ENCODE measurements at regions not wholly inside any gene's neighbourhood (a gene's known extent, or its start where the extent isn't known, plus 50 kb on each side); places are given as distances from the start of the nearest gene placed in this dataset.

GRCh38 chr6:90695316-90695715, 108.4 kb upstream of the MAP3K7 start:
- POLR2A ChIA-PET = no interaction called here
- TF ChIP-seq POU2F2 (IDR thresholded peaks at IDR 0.05; ENCODE audit: borderline replicate concordance, low read depth, low read length) = no peak
- TF ChIP-seq, protein P1, sequence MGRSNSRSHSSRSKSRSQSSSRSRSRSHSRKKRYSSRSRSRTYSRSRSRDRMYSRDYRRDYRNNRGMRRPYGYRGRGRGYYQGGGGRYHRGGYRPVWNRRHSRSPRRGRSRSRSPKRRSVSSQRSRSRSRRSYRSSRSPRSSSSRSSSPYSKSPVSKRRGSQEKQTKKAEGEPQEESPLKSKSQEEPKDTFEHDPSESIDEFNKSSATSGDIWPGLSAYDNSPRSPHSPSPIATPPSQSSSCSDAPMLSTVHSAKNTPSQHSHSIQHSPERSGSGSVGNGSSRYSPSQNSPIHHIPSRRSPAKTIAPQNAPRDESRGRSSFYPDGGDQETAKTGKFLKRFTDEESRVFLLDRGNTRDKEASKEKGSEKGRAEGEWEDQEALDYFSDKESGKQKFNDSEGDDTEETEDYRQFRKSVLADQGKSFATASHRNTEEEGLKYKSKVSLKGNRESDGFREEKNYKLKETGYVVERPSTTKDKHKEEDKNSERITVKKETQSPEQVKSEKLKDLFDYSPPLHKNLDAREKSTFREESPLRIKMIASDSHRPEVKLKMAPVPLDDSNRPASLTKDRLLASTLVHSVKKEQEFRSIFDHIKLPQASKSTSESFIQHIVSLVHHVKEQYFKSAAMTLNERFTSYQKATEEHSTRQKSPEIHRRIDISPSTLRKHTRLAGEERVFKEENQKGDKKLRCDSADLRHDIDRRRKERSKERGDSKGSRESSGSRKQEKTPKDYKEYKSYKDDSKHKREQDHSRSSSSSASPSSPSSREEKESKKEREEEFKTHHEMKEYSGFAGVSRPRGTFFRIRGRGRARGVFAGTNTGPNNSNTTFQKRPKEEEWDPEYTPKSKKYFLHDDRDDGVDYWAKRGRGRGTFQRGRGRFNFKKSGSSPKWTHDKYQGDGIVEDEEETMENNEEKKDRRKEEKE (IDR thresholded peaks at IDR 0.05) = no peak
- Histone ChIP-seq H3K4me3 (no peak overlapping the region), H3K4me1 (ENCODE audit: control insufficient read depth, insufficient read depth, low read length) (no peaks in the 10 kb centered on the region), H4K20me1 (ENCODE audit: control insufficient read depth, insufficient read depth) (no peaks in the 10 kb centered on the region), H3K27me3 (replicated peaks in 1 of 2; ENCODE audit: control insufficient read depth in 2 of 2, insufficient read depth in 2 of 2, low read length in 1 of 2) (no peaks in the 10 kb centered on the region; a peak in 1 of 4 replicates), H3K9ac (ENCODE audit: control insufficient read depth, insufficient read depth, low read length) (no peak overlapping the region), H3K36me3 (ENCODE audit: control insufficient read depth in 2 of 2, insufficient read depth in 2 of 2, low read length in 1 of 2) (no peaks in the 10 kb centered on the region), H3K27ac (ENCODE audit: control insufficient read depth, insufficient read depth) (no peak overlapping the region), H3K4me2 (ENCODE audit: control insufficient read depth, insufficient read depth) (no peak overlapping the region), H3K9me3 (replicated peaks; ENCODE audit: control insufficient read depth, insufficient read depth, low read length) (no peaks in the 10 kb centered on the region), H2AFZ (ENCODE audit: control insufficient read depth, low read depth, low read length) (no peak overlapping the region), H3K79me2 (ENCODE audit: control insufficient read depth, insufficient read depth, low read length) (no peaks in the 10 kb centered on the region)
- no TSS peak for BruUV-seq (replicated peaks)
- FAIRE-seq (no peak), ATAC-seq (no peak), DNase-seq (ENCODE audit: low read depth, low spot score) (no peak)
- WGBS (ENCODE audit: insufficient coverage, insufficient replicate concordance, low lambda C conversion rate, missing lambda C conversion rate) = 4% methylated on average over 3 of the region's 3 CpGs
- CTCF ChIA-PET = no interaction called here
- in situ Hi-C loops (cut with MboI) = no loop called here
- SMC1A ChIA-PET (ENCODE audit: uncharacterized antibody, unreplicated experiment) = interaction anchor here (1.2 kb wide), 1 partner anchor 26 kb away, joined by 3 read pairs; no protein-coding TSS in a partner anchor
- RAD21 ChIA-PET (ENCODE audit: unreplicated experiment) = no interaction called here
- intact Hi-C loops (cut with micrococcal nuclease; ENCODE audit: unreplicated experiment) = no loop called here

DNA sequence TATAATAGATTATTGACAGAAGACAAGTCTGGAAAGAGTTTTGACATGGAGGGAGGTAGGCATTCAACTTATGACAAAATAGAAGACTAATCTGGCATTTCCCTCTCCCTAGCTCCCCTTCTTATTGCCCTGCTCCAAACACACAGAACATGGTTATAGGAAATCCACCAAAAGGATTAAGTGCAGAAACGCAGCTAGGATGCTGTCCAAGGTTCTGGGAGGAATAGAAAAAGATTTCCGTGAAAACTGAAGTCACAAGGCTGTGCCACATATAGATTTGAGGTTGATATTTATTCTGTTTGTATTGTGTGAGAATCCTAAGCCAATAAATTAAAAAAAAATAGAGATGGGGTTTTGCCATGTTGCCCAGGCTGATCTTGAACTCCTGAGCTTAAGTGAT, 107.9 kb upstream of the MAP3K7 start:
- ATAC-seq = no peak
- in situ Hi-C loops (cut with MboI) (no loop called here), intact Hi-C loops (cut with micrococcal nuclease; ENCODE audit: unreplicated experiment) (no loop called here)
- Histone ChIP-seq H2AFZ (ENCODE audit: control insufficient read depth, low read depth, low read length) (no peak overlapping the region), H4K20me1 (ENCODE audit: control insufficient read depth, insufficient read depth) (no peaks in the 10 kb centered on the region), H3K9me3 (replicated peaks; ENCODE audit: control insufficient read depth, insufficient read depth, low read length) (no peaks in the 10 kb centered on the region), H3K4me3 (no peak overlapping the region), H3K79me2 (ENCODE audit: control insufficient read depth, insufficient read depth, low read length) (no peaks in the 10 kb centered on the region), H3K4me2 (ENCODE audit: control insufficient read depth, insufficient read depth) (no peak overlapping the region), H3K36me3 (ENCODE audit: control insufficient read depth in 2 of 2, insufficient read depth in 2 of 2, low read length in 1 of 2) (no peaks in the 10 kb centered on the region), H3K27ac (ENCODE audit: control insufficient read depth, insufficient read depth) (no peak overlapping the region), H3K9ac (ENCODE audit: control insufficient read depth, insufficient read depth, low read length) (no peak overlapping the region), H3K27me3 (replicated peaks in 1 of 2; ENCODE audit: control insufficient read depth in 2 of 2, insufficient read depth in 2 of 2, low read length in 1 of 2) (no peaks in the 10 kb centered on the region; a peak in 1 of 4 replicates), H3K4me1 (ENCODE audit: control insufficient read depth, insufficient read depth, low read length) (no peaks in the 10 kb centered on the region)
- BruUV-seq (replicated peaks) = no TSS peak
- TF ChIP-seq SIX5 (IDR thresholded peaks at IDR 0.05; ENCODE audit: low read depth, low read length, severe bottlenecking) = no peak
- TF ChIP-seq REST (IDR thresholded peaks at IDR 0.05; ENCODE audit: low read depth, low read length) = peak; percentile 52; the same call in 1 of the 2 replicates
- no peak for TF ChIP-seq ZNF384 (IDR thresholded peaks at IDR 0.05; ENCODE audit: borderline replicate concordance, low read depth, low read length)
- no peak for TF ChIP-seq SMAD5 (IDR thresholded peaks at IDR 0.05; ENCODE audit: low read depth)
- no peak for TF ChIP-seq BMI1 (IDR thresholded peaks at IDR 0.05; ENCODE audit: borderline replicate concordance)
- TF ChIP-seq RAD51 (IDR thresholded peaks at IDR 0.05) = no peak
- no peak for TF ChIP-seq PML (IDR thresholded peaks at IDR 0.05; ENCODE audit: low read length)
- DNase-seq (ENCODE audit: low read depth, low spot score) = no peak
- WGBS (ENCODE audit: insufficient coverage, insufficient replicate concordance, low lambda C conversion rate, missing lambda C conversion rate) = 0% methylated on average over 2 of the region's 2 CpGs
- RAD21 ChIA-PET (ENCODE audit: unreplicated experiment) = no interaction called here
- FAIRE-seq = no peak
- POLR2A ChIA-PET = no interaction called here
- SMC1A ChIA-PET (ENCODE audit: uncharacterized antibody, unreplicated experiment) = interaction anchor here (1.2 kb wide), 1 partner anchor 26 kb away, joined by 3 read pairs; no protein-coding TSS in a partner anchor
- CTCF ChIA-PET = no interaction called here

All from GM12878 (cell line).